Spleen (tissue), 7 donors: ENCODE measurements at regions not wholly inside any gene's neighbourhood (a gene's known extent, or its start where the extent isn't known, plus 50 kb on each side); places are given as distances from the start of the nearest gene placed in this dataset.

Experiments used
- POLR2AphosphoS5 ChIP-seq, 3 donors: sonication (generic); formaldehyde crosslinking; IDR thresholded peaks; one replicate each; pipeline ENCODE4 v1.5.1; 2017; ENCODE audit warnings: antibody characterized with exemption in 3 of 3
- TF ChIP-seq, protein P1 (sequence below), 11 experiments: fragments of 200-600 bp in 7 of 11; fragments of 450-650 bp in 4 of 11; sonication (generic) in 4 of 11; IDR thresholded peaks in 8 of 11; conservative IDR thresholded peaks in 3 of 11; 1 replicate in 7 of 11; 2 replicates in 4 of 11; pipeline versions ENCODE4 v1.4.0 to v1.8.0; 2016 to 2021; ENCODE audit warnings: antibody characterized with exemption in 11 of 11, inconsistent platforms in 4 of 11, mild to moderate bottlenecking in 1 of 11
- donor health status: DM: no; HTN: no; CAD: no; lungs with moderate emphysema.
- donor health status: DM: no; HTN: no; CAD: no.
- donor health status: DM: no; HTN: no; CAD: no.

DNA sequence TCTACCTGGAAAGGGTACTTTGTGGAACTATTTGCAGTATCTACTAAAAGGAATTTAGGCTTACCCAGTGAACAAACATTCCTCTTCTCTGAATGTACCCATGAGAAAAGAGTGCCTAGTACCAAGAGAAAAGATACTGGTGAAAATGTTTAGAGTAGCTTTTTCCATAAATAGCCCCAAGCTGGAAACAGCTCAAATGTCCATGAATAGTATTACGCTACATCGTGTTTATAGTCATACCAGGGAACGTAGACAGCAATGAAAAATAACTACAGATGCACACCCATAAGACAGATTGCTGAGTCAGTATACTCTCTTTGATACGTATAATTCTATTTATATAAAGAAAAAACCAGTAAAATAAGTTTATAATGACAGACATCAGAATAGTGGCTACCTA lies 285.9 kb downstream of the KLF6 start:
- TF ChIP-seq, protein P1, sequence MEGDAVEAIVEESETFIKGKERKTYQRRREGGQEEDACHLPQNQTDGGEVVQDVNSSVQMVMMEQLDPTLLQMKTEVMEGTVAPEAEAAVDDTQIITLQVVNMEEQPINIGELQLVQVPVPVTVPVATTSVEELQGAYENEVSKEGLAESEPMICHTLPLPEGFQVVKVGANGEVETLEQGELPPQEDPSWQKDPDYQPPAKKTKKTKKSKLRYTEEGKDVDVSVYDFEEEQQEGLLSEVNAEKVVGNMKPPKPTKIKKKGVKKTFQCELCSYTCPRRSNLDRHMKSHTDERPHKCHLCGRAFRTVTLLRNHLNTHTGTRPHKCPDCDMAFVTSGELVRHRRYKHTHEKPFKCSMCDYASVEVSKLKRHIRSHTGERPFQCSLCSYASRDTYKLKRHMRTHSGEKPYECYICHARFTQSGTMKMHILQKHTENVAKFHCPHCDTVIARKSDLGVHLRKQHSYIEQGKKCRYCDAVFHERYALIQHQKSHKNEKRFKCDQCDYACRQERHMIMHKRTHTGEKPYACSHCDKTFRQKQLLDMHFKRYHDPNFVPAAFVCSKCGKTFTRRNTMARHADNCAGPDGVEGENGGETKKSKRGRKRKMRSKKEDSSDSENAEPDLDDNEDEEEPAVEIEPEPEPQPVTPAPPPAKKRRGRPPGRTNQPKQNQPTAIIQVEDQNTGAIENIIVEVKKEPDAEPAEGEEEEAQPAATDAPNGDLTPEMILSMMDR (IDR thresholded peaks at IDR 0.05 in 8 of 11, conservative IDR thresholded peaks at IDR 0.05 in 3 of 11), result no peak
- TF ChIP-seq POLR2AphosphoS5 (IDR thresholded peaks at IDR 0.05), result no peak
